SJSA1 (cell line): ENCODE measurements at regions not wholly inside any gene's neighbourhood (a gene's known extent, or its start where the extent isn't known, plus 50 kb on each side); places are given as distances from the start of the nearest gene placed in this dataset.

Experiments used
- DNase-seq, 2 experiments: peaks; one replicate each; pipeline ENCODE4 v3.0.0-alpha.2; 2015 to 2020; ENCODE audit warnings: low spot score in 2 of 2, low read depth in 1 of 2
- H3K27ac ChIP-seq: fragments of 250-450 bp; sonication (Bioruptor Pico); 2 replicates; pipeline ENCODE4 v1.5.1; 2020; ENCODE audit warnings: mild to moderate bottlenecking, moderate library complexity
- H3K27me3 ChIP-seq: fragments of 250-450 bp; sonication (Bioruptor Pico); replicated peaks from 2 replicates; pipeline ENCODE4 v1.5.1; 2020; ENCODE audit warnings: mild to moderate bottlenecking, moderate library complexity
- H3K36me3 ChIP-seq: fragments of 250-450 bp; sonication (Bioruptor Pico); 2 replicates; pipeline ENCODE4 v1.5.1; 2020; ENCODE audit warnings: mild to moderate bottlenecking
- H3K4me1 ChIP-seq: fragments of 250-450 bp; sonication (Bioruptor Pico); replicated peaks from 2 replicates; pipeline ENCODE4 v1.6.1; 2021; ENCODE audit warnings: mild to moderate bottlenecking
- H3K4me3 ChIP-seq: fragments of 250-450 bp; sonication (Bioruptor Pico); 2 replicates; pipeline ENCODE4 v1.5.1; 2020; ENCODE audit warnings: mild to moderate bottlenecking
- H3K9me3 ChIP-seq: fragments of 250-450 bp; sonication (Bioruptor Pico); replicated peaks from 2 replicates; pipeline ENCODE4 v1.5.1; 2020; ENCODE audit warnings: mild to moderate bottlenecking

GRCh38 chr4:133903029-133903428 lies 298.6 kb downstream of the PABPC4L start:
- H3K36me3 ChIP-seq: no peaks in the 10 kb centered on the region
- no peaks in the 10 kb centered on the region for H3K9me3 ChIP-seq
- H3K4me3 ChIP-seq: no peak overlapping the region
- DNase-seq: no peak
- no peak overlapping the region for H3K27ac ChIP-seq
- no peaks in the 10 kb centered on the region for H3K4me1 ChIP-seq
- H3K27me3 ChIP-seq: no peaks in the 10 kb centered on the region

- no peaks in the 10 kb centered on the region for H3K9me3 ChIP-seq
- no peaks in the 10 kb centered on the region for H3K27me3 ChIP-seq
- H3K27ac ChIP-seq: no peak overlapping the region
- no peak for DNase-seq
- no peaks in the 10 kb centered on the region for H3K4me1 ChIP-seq
- H3K36me3 ChIP-seq: no peaks in the 10 kb centered on the region
- H3K4me3 ChIP-seq: no peak overlapping the region
Observed at GRCh38 chr4:133891011-133891410, 310.6 kb downstream of the PABPC4L start.

- Histone ChIP-seq H3K27ac (no peak overlapping the region), H3K27me3 (no peaks in the 10 kb centered on the region), H3K4me1 (no peaks in the 10 kb centered on the region), H3K9me3 (no peaks in the 10 kb centered on the region), H3K4me3 (no peak overlapping the region), H3K36me3 (no peaks in the 10 kb centered on the region)
- DNase-seq: no peak
Observed at GRCh38 chr4:133887723-133888122, 313.9 kb downstream of the PABPC4L start.

- no peak for DNase-seq
- no peak overlapping the region for H3K27ac ChIP-seq
- H3K9me3 ChIP-seq: no peaks in the 10 kb centered on the region
- no peaks in the 10 kb centered on the region for H3K27me3 ChIP-seq
- no peaks in the 10 kb centered on the region for H3K36me3 ChIP-seq
- peaks cover 5% of the 10 kb centered on the region; the same call in 1 of the 2 replicates for H3K4me1 ChIP-seq
- no peak overlapping the region for H3K4me3 ChIP-seq
Observed at GRCh38 chr4:133869486-133869885, 332.1 kb downstream of the PABPC4L start.

GRCh38 chr4:133868856-133869255 lies 332.7 kb downstream of the PABPC4L start:
- H3K27me3 ChIP-seq: no peaks in the 10 kb centered on the region
- no peaks in the 10 kb centered on the region for H3K9me3 ChIP-seq
- H3K27ac ChIP-seq: no peak overlapping the region
- no peaks in the 10 kb centered on the region for H3K36me3 ChIP-seq
- H3K4me1 ChIP-seq: peaks cover 5% of the 10 kb centered on the region; the same call in 1 of the 2 replicates
- H3K4me3 ChIP-seq: no peak overlapping the region
- DNase-seq: no peak

- H3K27ac ChIP-seq: peak overlapping the region; percentile 38
- no peaks in the 10 kb centered on the region for H3K27me3 ChIP-seq
- DNase-seq: peak in 1 of 2 experiments; percentile 11
Observed at GRCh38 chr4:133866328-133866699, 335.3 kb downstream of the PABPC4L start.

GRCh38 chr4:133865612-133866327 lies 335.8 kb downstream of the PABPC4L start:
- H3K4me3 ChIP-seq: no peak overlapping the region
- peak in 1 of 2 experiments; percentile 8 for DNase-seq
- no peaks in the 10 kb centered on the region for H3K27me3 ChIP-seq
- peaks cover 5% of the 10 kb centered on the region; the same call in 1 of the 2 replicates for H3K4me1 ChIP-seq
- H3K36me3 ChIP-seq: no peaks in the 10 kb centered on the region
- H3K9me3 ChIP-seq: no peaks in the 10 kb centered on the region
- peak overlapping the region; percentile 38 for H3K27ac ChIP-seq

More at GRCh38 chr4:133866328-133866699, 335.3 kb downstream of the PABPC4L start:
- Histone ChIP-seq H3K9me3 (no peaks in the 10 kb centered on the region), H3K36me3 (no peaks in the 10 kb centered on the region), H3K4me3 (no peak overlapping the region), H3K4me1 (peaks cover 5% of the 10 kb centered on the region; the same call in 1 of the 2 replicates)

- no peak overlapping the region for H3K4me3 ChIP-seq
- no peaks in the 10 kb centered on the region for H3K36me3 ChIP-seq
- no peaks in the 10 kb centered on the region for H3K27me3 ChIP-seq
- H3K27ac ChIP-seq: no peak overlapping the region
- H3K4me1 ChIP-seq: peaks cover 5% of the 10 kb centered on the region; the same call in 1 of the 2 replicates
- H3K9me3 ChIP-seq: no peaks in the 10 kb centered on the region
- no peak for DNase-seq
Observed at GRCh38 chr4:133863153-133863552, 338.4 kb downstream of the PABPC4L start.

GRCh38 chr4:133856731-133857355 lies 344.7 kb downstream of the PABPC4L start:
- no peak overlapping the region for H3K4me3 ChIP-seq
- no peak for DNase-seq
- H3K27ac ChIP-seq: no peak overlapping the region
- H3K36me3 ChIP-seq: no peaks in the 10 kb centered on the region
- H3K9me3 ChIP-seq: no peaks in the 10 kb centered on the region; the same call in 1 of the 2 replicates
- no peaks in the 10 kb centered on the region for H3K27me3 ChIP-seq
- H3K4me1 ChIP-seq: no peaks in the 10 kb centered on the region

- no peaks in the 10 kb centered on the region; the same call in 1 of the 2 replicates for H3K9me3 ChIP-seq
- no peaks in the 10 kb centered on the region for H3K36me3 ChIP-seq
- H3K4me1 ChIP-seq: no peaks in the 10 kb centered on the region
- H3K27ac ChIP-seq: no peak overlapping the region
- H3K4me3 ChIP-seq: no peak overlapping the region
- DNase-seq: no peak
- no peaks in the 10 kb centered on the region for H3K27me3 ChIP-seq
Observed at GRCh38 chr4:133855001-133855400, 346.6 kb downstream of the PABPC4L start.

- no peaks in the 10 kb centered on the region for H3K27me3 ChIP-seq
- H3K36me3 ChIP-seq: no peaks in the 10 kb centered on the region
- no peaks in the 10 kb centered on the region for H3K4me1 ChIP-seq
- H3K27ac ChIP-seq: no peak overlapping the region
- DNase-seq: no peak
- no peak overlapping the region for H3K4me3 ChIP-seq
- peaks cover 6% of the 10 kb centered on the region for H3K9me3 ChIP-seq
Observed at GRCh38 chr4:133839326-133839725, 362.3 kb downstream of the PABPC4L start.

- no peaks in the 10 kb centered on the region for H3K4me1 ChIP-seq
- H3K27me3 ChIP-seq: no peaks in the 10 kb centered on the region
- no peaks in the 10 kb centered on the region for H3K36me3 ChIP-seq
- DNase-seq: no peak
- H3K9me3 ChIP-seq: no peaks in the 10 kb centered on the region
- H3K27ac ChIP-seq: no peak overlapping the region
- no peak overlapping the region for H3K4me3 ChIP-seq
Observed at GRCh38 chr4:133823177-133823576, 378.4 kb downstream of the PABPC4L start.

GRCh38 chr4:133812954-133813353 lies 388.6 kb downstream of the PABPC4L start:
- H3K36me3 ChIP-seq: no peaks in the 10 kb centered on the region
- H3K9me3 ChIP-seq: no peaks in the 10 kb centered on the region
- H3K4me3 ChIP-seq: no peak overlapping the region
- no peak for DNase-seq
- no peaks in the 10 kb centered on the region for H3K27me3 ChIP-seq
- H3K4me1 ChIP-seq: no peaks in the 10 kb centered on the region
- no peak overlapping the region for H3K27ac ChIP-seq

- H3K27ac ChIP-seq: no peak overlapping the region
Observed at GRCh38 chr4:133812236-133812635, 389.4 kb downstream of the PABPC4L start.

More at GRCh38 chr4:133812236-133812635, 389.4 kb downstream of the PABPC4L start:
- Histone ChIP-seq H3K36me3 (no peaks in the 10 kb centered on the region), H3K4me3 (no peak overlapping the region), H3K4me1 (no peaks in the 10 kb centered on the region), H3K27me3 (no peaks in the 10 kb centered on the region), H3K9me3 (no peaks in the 10 kb centered on the region)
- DNase-seq: no peak
